GM19351 (cell line): ENCODE measurements at regions not wholly inside any gene's neighbourhood (a gene's known extent, or its start where the extent isn't known, plus 50 kb on each side); places are given as distances from the start of the nearest gene placed in this dataset.
"Not testable (repeated sequence)": the region's sequence is repeated elsewhere in the genome, so short reads cannot be mapped to it uniquely, and the experiment has no call there.

Source experiments
- ATAC-seq: cut with Tn5 transposase; IDR thresholded peaks from one replicate; pipeline ENCODE4 v1.9.1; 2021; ENCODE audit warnings: mild to moderate bottlenecking, moderate library complexity; ENCODE audit not compliant: unreplicated experiment

DNA sequence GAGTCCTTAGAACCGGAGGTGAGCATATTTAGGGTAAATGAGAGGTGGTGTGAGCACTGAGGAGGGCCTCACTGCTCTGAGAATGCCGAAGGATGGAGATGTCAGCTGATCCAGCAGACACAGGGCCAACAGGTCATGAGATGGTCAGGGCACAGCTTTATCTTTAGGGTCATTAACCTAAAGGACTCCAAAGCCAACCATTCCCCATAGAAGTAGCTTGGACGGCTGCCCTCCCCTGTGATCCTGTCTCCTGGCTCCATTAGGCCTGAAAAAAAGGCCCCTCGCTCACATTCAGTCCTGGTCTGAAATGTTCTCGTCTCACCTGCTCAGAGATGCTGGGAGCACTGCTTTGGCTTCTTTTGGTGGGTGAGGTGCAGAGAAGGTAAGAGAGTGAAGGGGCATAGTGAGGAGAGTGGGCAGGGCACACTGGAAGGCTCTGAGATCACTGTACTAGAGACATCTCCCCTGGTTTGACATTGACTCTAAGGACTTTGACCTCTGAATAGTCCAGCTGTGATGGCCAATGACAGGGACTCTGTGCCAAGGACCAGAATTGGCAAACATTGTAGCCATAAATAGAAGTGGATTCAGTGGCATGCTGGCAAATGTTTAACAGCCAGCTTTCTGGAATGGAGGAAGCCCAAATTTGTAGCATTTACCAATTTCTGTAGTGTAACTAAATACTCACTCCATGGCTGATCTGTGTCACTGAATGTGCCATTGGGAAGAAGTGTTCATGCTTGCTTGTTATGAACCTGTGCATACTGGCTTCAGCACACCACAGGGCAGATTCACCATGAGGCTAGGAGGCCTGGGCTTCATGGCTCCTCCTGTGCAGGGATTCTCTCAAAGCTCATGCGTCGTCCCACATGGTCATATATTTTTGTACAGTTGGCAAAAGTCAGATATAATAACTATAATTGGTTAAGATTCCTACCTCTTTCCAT, 76.2 kb upstream of the MRPS22 start:
- ATAC-seq: no peak

- ATAC-seq: no peak
Observed at GRCh38 chr3:139269984-139270383, 73.8 kb upstream of the MRPS22 start.

GRCh38 chr3:139270652-139271051, 73.2 kb upstream of the MRPS22 start:
- not testable (repeated sequence) for ATAC-seq

GRCh38 chr3:139280027-139280671, 63.7 kb upstream of the MRPS22 start:
- ATAC-seq: no peak

- no peak for ATAC-seq
Observed at GRCh38 chr3:139281096-139281495, 62.7 kb upstream of the MRPS22 start.

GRCh38 chr3:139281522-139282196, 62.2 kb upstream of the MRPS22 start:
- no peak for ATAC-seq

DNA sequence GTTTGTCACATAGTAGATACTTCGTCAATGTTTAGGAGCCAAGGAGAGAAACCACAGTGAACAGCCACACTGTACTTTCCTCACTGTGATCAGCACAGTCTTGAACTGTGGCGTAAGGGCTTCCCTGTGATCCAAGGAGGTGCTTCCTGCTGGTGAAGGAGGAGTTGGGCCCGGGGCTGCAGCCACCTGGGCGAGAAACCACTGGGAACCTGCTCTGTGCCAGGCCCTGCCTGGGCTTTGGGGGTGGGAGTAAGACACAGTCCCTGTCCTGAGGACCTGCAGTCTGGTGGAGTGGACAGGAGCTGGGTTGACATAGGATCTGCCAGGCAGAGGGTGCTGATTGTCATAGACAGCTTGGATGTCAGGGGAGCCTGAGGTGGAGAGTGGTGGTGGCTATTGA, 60.5 kb upstream of the MRPS22 start:
- no peak for ATAC-seq

GRCh38 chr3:139284221-139284620, 59.6 kb upstream of the MRPS22 start:
- ATAC-seq: no peak

DNA sequence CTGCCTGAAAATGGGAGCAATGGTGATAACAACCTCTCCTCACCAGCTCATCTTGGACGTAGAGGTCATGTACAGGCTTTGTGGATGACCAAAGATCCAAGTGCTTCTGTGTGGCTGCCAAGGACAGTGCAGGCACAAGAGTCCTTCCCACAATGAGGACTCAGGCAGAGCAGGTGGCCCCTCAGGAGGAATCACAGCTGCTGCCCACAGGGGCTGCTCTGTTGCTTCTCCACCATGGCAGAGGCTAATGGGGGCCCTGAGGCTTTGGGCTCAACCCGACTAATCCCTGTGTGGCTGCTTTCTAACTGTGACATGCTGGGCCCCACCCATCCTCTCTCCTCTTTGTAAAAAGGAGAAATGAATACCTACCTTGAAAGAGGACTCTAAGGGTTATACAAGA, 58.1 kb upstream of the MRPS22 start:
- no peak for ATAC-seq

DNA sequence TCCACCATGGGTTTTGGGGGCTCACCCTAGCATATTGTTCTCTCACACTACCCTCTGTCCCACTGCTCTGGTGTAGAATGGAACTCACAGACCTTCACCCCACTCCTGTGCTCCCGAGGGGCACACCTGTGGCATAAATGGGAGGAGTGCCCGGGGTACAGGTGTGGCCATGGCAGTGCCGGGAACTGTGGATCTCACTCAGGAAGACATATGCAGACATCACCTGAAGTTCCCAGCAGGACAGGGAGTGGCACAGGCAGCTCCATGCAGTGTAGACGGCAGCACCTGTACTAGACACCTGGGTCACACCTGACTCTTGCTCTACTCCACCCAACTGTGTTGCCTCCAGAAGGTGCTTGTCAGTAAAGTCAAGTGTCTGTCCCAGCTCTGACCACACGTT, 57.6 kb upstream of the MRPS22 start:
- no peak for ATAC-seq

- ATAC-seq: no peak
Observed at GRCh38 chr3:139286825-139287224, 57.0 kb upstream of the MRPS22 start.

DNA sequence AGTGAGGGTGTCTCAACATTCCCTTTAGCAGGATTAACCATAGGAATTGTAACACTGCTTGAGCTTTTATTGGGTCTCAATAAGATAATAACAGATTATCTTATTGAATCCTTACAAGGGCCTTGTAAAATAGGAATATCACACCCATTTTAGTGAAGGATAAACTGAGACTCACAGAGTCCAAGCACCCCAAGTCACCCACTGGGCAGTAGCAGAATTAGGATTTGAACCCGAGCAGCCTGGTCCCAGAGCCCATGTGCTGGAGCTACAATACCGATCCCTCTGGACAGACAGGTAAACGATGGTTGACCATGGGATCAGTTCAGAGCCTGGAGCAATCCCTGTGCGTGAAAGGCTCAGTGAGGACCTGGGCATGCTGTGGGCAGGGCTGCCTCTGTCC, 56.3 kb upstream of the MRPS22 start:
- no peak for ATAC-seq

GRCh38 chr3:139288266-139288821, 55.5 kb upstream of the MRPS22 start:
- no peak for ATAC-seq

- no peak for ATAC-seq
Observed at GRCh38 chr3:139289860-139290524, 53.8 kb upstream of the MRPS22 start.

GRCh38 chr3:139291276-139292051, 52.4 kb upstream of the MRPS22 start:
- no peak for ATAC-seq

- no peak for ATAC-seq
Observed at GRCh38 chr3:139292192-139292591, 51.6 kb upstream of the MRPS22 start.

DNA sequence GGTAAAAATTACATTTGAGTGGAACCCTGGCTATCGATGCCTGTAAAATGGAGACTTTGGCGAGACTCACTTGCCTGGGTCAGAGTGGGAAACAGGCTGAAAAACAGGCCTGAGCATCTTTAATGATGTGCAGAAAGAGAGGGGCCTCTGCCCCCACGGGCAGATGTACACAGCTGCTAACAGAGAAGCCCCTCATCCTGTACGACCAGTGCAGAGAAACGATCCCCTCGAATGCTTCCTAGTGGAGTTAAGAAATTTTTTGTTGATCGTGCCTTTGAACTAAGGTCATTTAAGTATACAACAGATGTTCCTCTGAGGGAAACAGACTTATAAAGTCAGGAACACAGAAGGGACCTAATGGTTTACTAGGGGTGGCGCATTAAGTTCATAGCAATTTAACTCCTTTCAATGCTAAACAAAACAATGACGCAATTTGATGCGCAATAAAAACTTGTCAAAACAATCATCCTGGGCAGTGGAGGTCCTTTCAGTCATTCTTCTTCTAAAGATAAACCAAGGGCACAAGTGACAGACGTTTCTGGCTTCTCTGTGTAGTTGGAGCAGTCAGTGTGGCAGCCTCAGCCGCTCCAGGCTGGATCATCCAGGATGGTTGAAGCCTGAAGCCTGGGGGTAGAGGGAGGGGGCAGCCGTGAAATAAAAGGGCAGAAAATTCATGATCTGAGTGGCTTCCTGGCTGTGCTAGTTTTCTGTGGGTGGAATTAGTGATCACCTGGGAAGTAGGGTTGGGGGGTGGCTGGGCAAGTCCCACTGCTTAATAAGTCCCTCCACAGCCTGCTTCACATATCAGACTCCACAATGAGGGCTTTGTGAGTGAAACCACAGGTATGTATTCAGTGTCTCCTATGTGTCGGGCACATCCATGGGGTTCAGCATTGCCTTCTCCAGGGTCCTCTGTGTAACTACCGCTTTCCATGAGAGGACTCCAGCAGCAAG, 50.8 kb upstream of the MRPS22 start:
- ATAC-seq: no peak

GRCh38 chr3:139293665-139294023, 50.2 kb upstream of the MRPS22 start:
- ATAC-seq: no peak
